D341Med (cell line): ENCODE measurements at regions not wholly inside any gene's neighbourhood (a gene's known extent, or its start where the extent isn't known, plus 50 kb on each side); places are given as distances from the start of the nearest gene placed in this dataset.

Experiments used
- DNase-seq: peaks from one replicate; pipeline ENCODE4 v3.0.0; 2012; ENCODE audit warnings: low spot score

GRCh38 chr22:48709453-48709852, 1118.2 kb downstream of the BRD1 start:
- no peak for DNase-seq

- no peak for DNase-seq
These were observed 1119.0 kb downstream of the BRD1 start for GRCh38 chr22:48708558-48709245.

GRCh38 chr22:48707763-48708557, 1119.7 kb downstream of the BRD1 start:
- DNase-seq: no peak

GRCh38 chr22:48706934-48707762, 1120.5 kb downstream of the BRD1 start:
- no peak for DNase-seq

GRCh38 chr22:48705917-48706605, 1121.6 kb downstream of the BRD1 start:
- DNase-seq: no peak

GRCh38 chr22:48705159-48705916, 1122.3 kb downstream of the BRD1 start:
- no peak for DNase-seq

GRCh38 chr22:48704335-48704734, 1123.3 kb downstream of the BRD1 start:
- DNase-seq: no peak

- DNase-seq: no peak
These were observed 1124.3 kb downstream of the BRD1 start for GRCh38 chr22:48703265-48703941.

- DNase-seq: no peak
These were observed 1125.0 kb downstream of the BRD1 start for GRCh38 chr22:48702573-48703264.

- no peak for DNase-seq
These were observed 1126.2 kb downstream of the BRD1 start for GRCh38 chr22:48701296-48702030.

GRCh38 chr22:48700566-48701295, 1126.9 kb downstream of the BRD1 start:
- DNase-seq: no peak

GRCh38 chr22:48700180-48700565, 1127.5 kb downstream of the BRD1 start:
- no peak for DNase-seq

- DNase-seq: no peak
These were observed 1128.2 kb downstream of the BRD1 start for GRCh38 chr22:48699511-48699910.

- no peak for DNase-seq
These were observed 1129.1 kb downstream of the BRD1 start for GRCh38 chr22:48698618-48699017.

- DNase-seq: no peak
These were observed 1129.9 kb downstream of the BRD1 start for GRCh38 chr22:48697694-48698276.

GRCh38 chr22:48697223-48697622, 1130.5 kb downstream of the BRD1 start:
- no peak for DNase-seq

GRCh38 chr22:48696371-48696770, 1131.3 kb downstream of the BRD1 start:
- DNase-seq: no peak

- no peak for DNase-seq
These were observed 1131.9 kb downstream of the BRD1 start for GRCh38 chr22:48695731-48696305.
